OCI-LY1 (cell line): ENCODE measurements at regions not wholly inside any gene's neighbourhood (a gene's known extent, or its start where the extent isn't known, plus 50 kb on each side); places are given as distances from the start of the nearest gene placed in this dataset.

ENCODE experiments used
- H2AFZ ChIP-seq: fragments of 200-600 bp; sonication (generic), shearing (Covaris generic); 2 replicates; pipeline ENCODE4 v1.6.0; 2014; ENCODE audit warnings: antibody characterized with exemption, mild to moderate bottlenecking, low read length
- H3F3A ChIP-seq: fragments of 200-600 bp; sonication (generic), shearing (Covaris generic); 2 replicates; pipeline ENCODE4 v1.6.0; 2014; ENCODE audit warnings: mild to moderate bottlenecking, antibody characterized with exemption, low read length, moderate library complexity; ENCODE audit not compliant: insufficient read depth
- H3K27ac ChIP-seq: fragments of 200-600 bp; sonication (generic); 2 replicates; pipeline ENCODE4 v1.5.1; 2014; ENCODE audit warnings: low read length, mixed run types, mild to moderate bottlenecking, low read depth; ENCODE audit not compliant: poor library complexity, severe bottlenecking
- H3K27me3 ChIP-seq: fragments of 200-600 bp; sonication (generic); 2 replicates; pipeline ENCODE4 v1.6.0; 2014; ENCODE audit warnings: antibody characterized with exemption, mild to moderate bottlenecking, low read length, moderate library complexity; ENCODE audit not compliant: insufficient read depth
- H3K36me3 ChIP-seq: fragments of 200-600 bp; sonication (generic); 2 replicates; pipeline ENCODE4 v1.6.1; 2014; ENCODE audit warnings: mild to moderate bottlenecking, antibody characterized with exemption, low read length, moderate library complexity, mixed read lengths; ENCODE audit not compliant: insufficient read depth
- H3K4me1 ChIP-seq: fragments of 200-600 bp; sonication (generic); 2 replicates; pipeline ENCODE4 v1.5.1; 2014; ENCODE audit warnings: mild to moderate bottlenecking, low read length, moderate library complexity; ENCODE audit not compliant: insufficient read depth, severe bottlenecking
- H3K4me2 ChIP-seq: fragments of 200-600 bp; sonication (generic), shearing (Covaris generic); 2 replicates; pipeline ENCODE4 v1.6.1; 2014; ENCODE audit warnings: low read length
- H3K4me3 ChIP-seq: fragments of 200-600 bp; sonication (generic); 2 replicates; pipeline ENCODE4 v1.5.1; 2014; ENCODE audit warnings: low read length, low read depth, mild to moderate bottlenecking, mixed read lengths; ENCODE audit not compliant: poor library complexity, severe bottlenecking
- H3K79me2 ChIP-seq: fragments of 200-600 bp; shearing (Covaris generic); 2 replicates; pipeline ENCODE4 v1.6.1; 2016; ENCODE audit warnings: mixed run types, low read length, mixed read lengths; ENCODE audit not compliant: insufficient read depth
- H3K9ac ChIP-seq: fragments of 200-600 bp; sonication (generic), shearing (Covaris generic); 2 replicates; pipeline ENCODE4 v1.6.1; 2014; ENCODE audit warnings: mild to moderate bottlenecking, low read length, mixed read lengths
- H3K9me2 ChIP-seq: fragments of 200-600 bp; sonication (generic), shearing (Covaris generic); 2 replicates; pipeline ENCODE4 v1.6.1; 2014; ENCODE audit warnings: low read depth, mild to moderate bottlenecking, low read length, mixed read lengths
- H3K9me3 ChIP-seq: fragments of 200-600 bp; shearing (Covaris generic); 2 replicates; pipeline ENCODE4 v1.6.1; 2014; ENCODE audit warnings: low read length, mixed read lengths
- H4K20me1 ChIP-seq: fragments of 200-600 bp; sonication (generic), shearing (Covaris generic); 2 replicates; pipeline ENCODE4 v1.6.0; 2016; ENCODE audit warnings: mild to moderate bottlenecking, low read length; ENCODE audit not compliant: insufficient read depth
- CTCF ChIP-seq: fragments of 200-600 bp; sonication (generic), shearing (Covaris generic); IDR thresholded peaks from 2 replicates; pipeline ENCODE4 v1.5.1; 2017; ENCODE audit warnings: mild to moderate bottlenecking, antibody characterized with exemption, low read length, moderate library complexity, mixed read lengths
- EZH2 ChIP-seq: fragments of 200-600 bp; sonication (generic), shearing (Covaris generic); IDR thresholded peaks from 2 replicates; pipeline ENCODE4 v1.8.0; 2017; ENCODE audit warnings: borderline replicate concordance, mixed run types, mild to moderate bottlenecking, antibody characterized with exemption, low read length, moderate library complexity, mixed read lengths

GRCh38 chr4:187603093-187604025 is 392.2 kb upstream of the ZFP42 start:
- Histone ChIP-seq H4K20me1 (no peaks in the 10 kb centered on the region), H3K27me3 (no peaks in the 10 kb centered on the region), H3K27ac (peak overlapping the region; percentile 77), H3K9me3 (no peaks in the 10 kb centered on the region), H3K4me3 (no peak overlapping the region), H2AFZ (peak overlapping the region; percentile 78), H3K36me3 (no peaks in the 10 kb centered on the region), H3K9me2 (no peaks in the 10 kb centered on the region), H3K9ac (no peak overlapping the region), H3K4me2 (peak overlapping the region; percentile 3; the same call in 1 of the 2 replicates), H3F3A (no peaks in the 10 kb centered on the region), H3K4me1 (peaks cover 74% of the 10 kb centered on the region), H3K79me2 (no peaks in the 10 kb centered on the region)
- TF ChIP-seq CTCF (no peak), EZH2 (no peak)

GRCh38 chr4:187604984-187605383 is 390.6 kb upstream of the ZFP42 start:
- H3K9ac ChIP-seq, result no peak overlapping the region; the same call in 1 of the 2 replicates
- H4K20me1 ChIP-seq, result no peaks in the 10 kb centered on the region
- TF ChIP-seq EZH2, result no peak
- TF ChIP-seq CTCF, result no peak
- no peaks in the 10 kb centered on the region for H3K79me2 ChIP-seq
- no peaks in the 10 kb centered on the region for H3K9me3 ChIP-seq
- no peaks in the 10 kb centered on the region for H3K9me2 ChIP-seq
- H3K36me3 ChIP-seq, result no peaks in the 10 kb centered on the region
- no peak overlapping the region for H3K4me3 ChIP-seq
- H3K4me2 ChIP-seq, result no peak overlapping the region
- H2AFZ ChIP-seq, result peak overlapping the region; percentile 50; the same call in 1 of the 2 replicates
- H3F3A ChIP-seq, result no peaks in the 10 kb centered on the region
- peak overlapping the region; percentile 72 for H3K27ac ChIP-seq
- H3K4me1 ChIP-seq, result peaks cover 73% of the 10 kb centered on the region
- no peaks in the 10 kb centered on the region for H3K27me3 ChIP-seq

GRCh38 chr4:187606581-187606980 is 389.0 kb upstream of the ZFP42 start:
- TF ChIP-seq CTCF (peak; percentile 92), EZH2 (no peak)
- H3K27ac ChIP-seq, result peak overlapping the region; percentile 76
- no peaks in the 10 kb centered on the region for H3K9me2 ChIP-seq
- H3K27me3 ChIP-seq, result no peaks in the 10 kb centered on the region
- H3K4me1 ChIP-seq, result peaks cover 73% of the 10 kb centered on the region
- no peaks in the 10 kb centered on the region for H4K20me1 ChIP-seq
- H3K9me3 ChIP-seq, result no peaks in the 10 kb centered on the region
- H2AFZ ChIP-seq, result no peak overlapping the region
- no peaks in the 10 kb centered on the region for H3F3A ChIP-seq
- H3K79me2 ChIP-seq, result no peaks in the 10 kb centered on the region
- H3K4me3 ChIP-seq, result no peak overlapping the region
- no peak overlapping the region; the same call in 1 of the 2 replicates for H3K9ac ChIP-seq
- peak overlapping the region; percentile 45 for H3K4me2 ChIP-seq
- H3K36me3 ChIP-seq, result no peaks in the 10 kb centered on the region
